Liver (tissue), 8 donors: ENCODE measurements at regions not wholly inside any gene's neighbourhood (a gene's known extent, or its start where the extent isn't known, plus 50 kb on each side); places are given as distances from the start of the nearest gene placed in this dataset.

Experiments used
- DNase-seq: peaks from one replicate; pipeline ENCODE4 v3.0.0-alpha.2; 2017; ENCODE audit warnings: low spot score
- H3K27ac ChIP-seq, 2 donors: one replicate each; pipeline ENCODE4 v1.7.0; 2013; ENCODE audit warnings: inconsistent platforms in 2 of 2, low read length in 2 of 2, control low read depth in 1 of 2, low read depth in 1 of 2, mild to moderate bottlenecking in 1 of 2
- H3K27me3 ChIP-seq, 4 donors: one replicate each; pipeline versions ENCODE4 v1.6.1 to v1.7.0; 2013; ENCODE audit warnings: low read length in 3 of 4, inconsistent platforms in 1 of 4, mild to moderate bottlenecking in 1 of 4, moderate library complexity in 1 of 4; ENCODE audit not compliant: control insufficient read depth in 4 of 4, insufficient read depth in 4 of 4
- H3K36me3 ChIP-seq, 4 donors: one replicate each; pipeline versions ENCODE4 v1.6.1 to v1.7.0; 2013; ENCODE audit warnings: low read length in 3 of 4, mild to moderate bottlenecking in 3 of 4, low read depth in 1 of 4, moderate library complexity in 1 of 4; ENCODE audit not compliant: control insufficient read depth in 4 of 4, insufficient read depth in 3 of 4
- H3K4me1 ChIP-seq, 4 donors: one replicate each; pipeline versions ENCODE4 v1.6.1 to v1.7.0; 2013; ENCODE audit warnings: low read length in 3 of 4, mild to moderate bottlenecking in 3 of 4, moderate library complexity in 1 of 4; ENCODE audit not compliant: control insufficient read depth in 4 of 4, insufficient read depth in 4 of 4
- H3K4me3 ChIP-seq, 3 donors: one replicate each; pipeline versions ENCODE4 v1.6.1 to v1.7.0; 2013; ENCODE audit warnings: low read length in 3 of 3, control low read depth in 1 of 3, low read depth in 1 of 3, mild to moderate bottlenecking in 1 of 3
- H3K9ac ChIP-seq, 2 donors: one replicate each; pipeline ENCODE4 v1.7.0; 2013; ENCODE audit warnings: low read length in 2 of 2, mild to moderate bottlenecking in 2 of 2, moderate library complexity in 2 of 2, control low read depth in 1 of 2, low read depth in 1 of 2
- H3K9me3 ChIP-seq, 4 donors: one replicate each; pipeline versions ENCODE4 v1.6.1 to v1.7.0; 2013; ENCODE audit warnings: low read length in 3 of 4; ENCODE audit not compliant: control insufficient read depth in 4 of 4
- EGR1 ChIP-seq, 2 donors: IDR thresholded peaks; 2 replicates each; pipeline ENCODE4 v1.6.1; 2016 to 2018; ENCODE audit warnings: antibody characterized with exemption in 2 of 2, low read depth in 2 of 2
- FOXA1 ChIP-seq: IDR thresholded peaks from 2 replicates; pipeline ENCODE4 v1.6.1; 2016; ENCODE audit warnings: antibody characterized with exemption
- FOXA2 ChIP-seq: IDR thresholded peaks from 2 replicates; pipeline ENCODE4 v1.6.1; 2016; ENCODE audit warnings: antibody characterized with exemption
- GABPA ChIP-seq, 2 donors: IDR thresholded peaks in 1 of 2; conservative IDR thresholded peaks in 1 of 2; 2 replicates each; pipeline ENCODE4 v1.6.1; 2016; ENCODE audit warnings: antibody characterized with exemption in 2 of 2, mild to moderate bottlenecking in 1 of 2, moderate library complexity in 1 of 2
- HNF4A ChIP-seq, 2 donors: conservative IDR thresholded peaks; 2 replicates each; pipeline ENCODE4 v1.6.1; 2016; ENCODE audit warnings: antibody characterized with exemption in 2 of 2, mild to moderate bottlenecking in 2 of 2
- HNF4G ChIP-seq: IDR thresholded peaks from 2 replicates; pipeline ENCODE4 v1.6.1; 2016; ENCODE audit warnings: antibody characterized with exemption
- JUND ChIP-seq, 2 donors: IDR thresholded peaks; 2 replicates each; pipeline ENCODE4 v1.6.1; 2016; ENCODE audit warnings: antibody characterized with exemption in 2 of 2
- NR2F2 ChIP-seq: IDR thresholded peaks from 2 replicates; pipeline ENCODE4 v1.6.1; 2016; ENCODE audit warnings: antibody characterized with exemption
- RAD21 ChIP-seq, 2 donors: IDR thresholded peaks; 2 replicates each; pipeline ENCODE4 v1.6.1; 2016; ENCODE audit warnings: antibody characterized with exemption in 2 of 2, mild to moderate bottlenecking in 2 of 2
- RXRA ChIP-seq, 2 donors: IDR thresholded peaks; 2 replicates each; pipeline ENCODE4 v1.6.1; 2017 to 2018; ENCODE audit warnings: antibody characterized with exemption in 2 of 2, mild to moderate bottlenecking in 1 of 2
- SP1 ChIP-seq: IDR thresholded peaks from 2 replicates; pipeline ENCODE4 v1.6.1; 2018; ENCODE audit warnings: antibody characterized with exemption, mild to moderate bottlenecking
- TAF1 ChIP-seq: conservative IDR thresholded peaks from 2 replicates; pipeline ENCODE4 v1.6.1; 2016; ENCODE audit warnings: antibody characterized with exemption, mild to moderate bottlenecking
- YY1 ChIP-seq: IDR thresholded peaks from 2 replicates; pipeline ENCODE4 v1.6.1; 2016; ENCODE audit warnings: antibody characterized with exemption, mild to moderate bottlenecking
- WGBS: extraction: QIAGEN DNeasy Blood & Tissue Kit; methylation state at CpG from one replicate; pipeline ENCODE4 v1.1.7; 2013; 5-methylcytosine and 5-hydroxymethylcytosine counted together
- TF ChIP-seq, protein P1 (sequence below): IDR thresholded peaks from 2 replicates; pipeline ENCODE4 v1.6.1; 2016; ENCODE audit warnings: antibody characterized with exemption
- TF ChIP-seq, protein P2 (sequence below): IDR thresholded peaks from 2 replicates; pipeline ENCODE4 v1.6.1; 2016; ENCODE audit warnings: antibody characterized with exemption
- TF ChIP-seq, protein P3 (sequence below): IDR thresholded peaks from 2 replicates; pipeline ENCODE4 v1.6.1; 2016; ENCODE audit warnings: antibody characterized with exemption, mild to moderate bottlenecking
- TF ChIP-seq, protein P4 (sequence below): fragments of 150-350 bp; IDR thresholded peaks from 2 replicates; pipeline ENCODE4 v1.5.1; 2017; ENCODE audit warnings: improper control_type of control experiment, low read depth, low read length; ENCODE audit not compliant: missing input control
- donor health status: healthy.
- donor health status: healthy.
- donor health status: healthy.
- donor health status: healthy.
- donor health status: healthy.

DNA sequence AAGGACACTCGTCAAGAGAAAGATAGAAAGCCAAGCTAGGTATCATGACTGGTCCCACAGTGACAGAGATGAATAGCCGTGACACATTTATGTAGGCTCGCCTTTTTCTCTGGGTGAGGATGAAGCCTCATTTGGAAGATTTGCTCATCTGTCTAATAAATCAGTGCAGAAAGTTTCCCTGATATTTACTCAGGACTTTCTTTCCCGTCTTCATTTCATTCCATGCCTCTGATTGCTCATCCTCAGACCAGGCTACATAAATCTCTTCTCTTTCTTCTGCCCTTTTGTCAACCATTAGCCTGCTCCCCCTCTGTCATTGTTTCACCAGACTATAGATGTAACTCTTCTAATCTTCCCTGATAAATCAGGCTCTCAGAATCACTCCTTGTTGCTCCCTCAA, 361.8 kb upstream of the MEIS1 start:
- Histone ChIP-seq H3K9me3 (no peaks in the 10 kb centered on the region), H3K27ac (no peak overlapping the region), H3K4me3 (no peak overlapping the region), H3K9ac (no peak overlapping the region), H3K27me3 (peaks cover 0 to 3% (median 0%) of the 10 kb centered on the region in 4 donors), H3K4me1 (no peaks in the 10 kb centered on the region), H3K36me3 (no peaks in the 10 kb centered on the region)
- 86% methylated on average over 4 of the region's 4 CpGs for WGBS
- DNase-seq = no peak
- TF ChIP-seq NR2F2 (no peak), SP1 (no peak), HNF4G (no peak), EGR1 (IDR thresholded peaks at IDR 0.05; ENCODE audit: low read depth in 2 of 2) (no peak), YY1 (no peak), HNF4A (conservative IDR thresholded peaks at IDR 0.05) (no peak), RAD21 (IDR thresholded peaks at IDR 0.05) (no peak), FOXA1 (no peak), TAF1 (no peak)
- TF ChIP-seq, protein P1, sequence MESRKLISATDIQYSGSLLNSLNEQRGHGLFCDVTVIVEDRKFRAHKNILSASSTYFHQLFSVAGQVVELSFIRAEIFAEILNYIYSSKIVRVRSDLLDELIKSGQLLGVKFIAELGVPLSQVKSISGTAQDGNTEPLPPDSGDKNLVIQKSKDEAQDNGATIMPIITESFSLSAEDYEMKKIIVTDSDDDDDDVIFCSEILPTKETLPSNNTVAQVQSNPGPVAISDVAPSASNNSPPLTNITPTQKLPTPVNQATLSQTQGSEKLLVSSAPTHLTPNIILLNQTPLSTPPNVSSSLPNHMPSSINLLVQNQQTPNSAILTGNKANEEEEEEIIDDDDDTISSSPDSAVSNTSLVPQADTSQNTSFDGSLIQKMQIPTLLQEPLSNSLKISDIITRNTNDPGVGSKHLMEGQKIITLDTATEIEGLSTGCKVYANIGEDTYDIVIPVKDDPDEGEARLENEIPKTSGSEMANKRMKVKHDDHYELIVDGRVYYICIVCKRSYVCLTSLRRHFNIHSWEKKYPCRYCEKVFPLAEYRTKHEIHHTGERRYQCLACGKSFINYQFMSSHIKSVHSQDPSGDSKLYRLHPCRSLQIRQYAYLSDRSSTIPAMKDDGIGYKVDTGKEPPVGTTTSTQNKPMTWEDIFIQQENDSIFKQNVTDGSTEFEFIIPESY = no peak
- TF ChIP-seq, protein P2, sequence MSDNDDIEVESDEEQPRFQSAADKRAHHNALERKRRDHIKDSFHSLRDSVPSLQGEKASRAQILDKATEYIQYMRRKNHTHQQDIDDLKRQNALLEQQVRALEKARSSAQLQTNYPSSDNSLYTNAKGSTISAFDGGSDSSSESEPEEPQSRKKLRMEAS = no peak
- TF ChIP-seq, protein P3, sequence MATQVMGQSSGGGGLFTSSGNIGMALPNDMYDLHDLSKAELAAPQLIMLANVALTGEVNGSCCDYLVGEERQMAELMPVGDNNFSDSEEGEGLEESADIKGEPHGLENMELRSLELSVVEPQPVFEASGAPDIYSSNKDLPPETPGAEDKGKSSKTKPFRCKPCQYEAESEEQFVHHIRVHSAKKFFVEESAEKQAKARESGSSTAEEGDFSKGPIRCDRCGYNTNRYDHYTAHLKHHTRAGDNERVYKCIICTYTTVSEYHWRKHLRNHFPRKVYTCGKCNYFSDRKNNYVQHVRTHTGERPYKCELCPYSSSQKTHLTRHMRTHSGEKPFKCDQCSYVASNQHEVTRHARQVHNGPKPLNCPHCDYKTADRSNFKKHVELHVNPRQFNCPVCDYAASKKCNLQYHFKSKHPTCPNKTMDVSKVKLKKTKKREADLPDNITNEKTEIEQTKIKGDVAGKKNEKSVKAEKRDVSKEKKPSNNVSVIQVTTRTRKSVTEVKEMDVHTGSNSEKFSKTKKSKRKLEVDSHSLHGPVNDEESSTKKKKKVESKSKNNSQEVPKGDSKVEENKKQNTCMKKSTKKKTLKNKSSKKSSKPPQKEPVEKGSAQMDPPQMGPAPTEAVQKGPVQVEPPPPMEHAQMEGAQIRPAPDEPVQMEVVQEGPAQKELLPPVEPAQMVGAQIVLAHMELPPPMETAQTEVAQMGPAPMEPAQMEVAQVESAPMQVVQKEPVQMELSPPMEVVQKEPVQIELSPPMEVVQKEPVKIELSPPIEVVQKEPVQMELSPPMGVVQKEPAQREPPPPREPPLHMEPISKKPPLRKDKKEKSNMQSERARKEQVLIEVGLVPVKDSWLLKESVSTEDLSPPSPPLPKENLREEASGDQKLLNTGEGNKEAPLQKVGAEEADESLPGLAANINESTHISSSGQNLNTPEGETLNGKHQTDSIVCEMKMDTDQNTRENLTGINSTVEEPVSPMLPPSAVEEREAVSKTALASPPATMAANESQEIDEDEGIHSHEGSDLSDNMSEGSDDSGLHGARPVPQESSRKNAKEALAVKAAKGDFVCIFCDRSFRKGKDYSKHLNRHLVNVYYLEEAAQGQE = no peak

DNA sequence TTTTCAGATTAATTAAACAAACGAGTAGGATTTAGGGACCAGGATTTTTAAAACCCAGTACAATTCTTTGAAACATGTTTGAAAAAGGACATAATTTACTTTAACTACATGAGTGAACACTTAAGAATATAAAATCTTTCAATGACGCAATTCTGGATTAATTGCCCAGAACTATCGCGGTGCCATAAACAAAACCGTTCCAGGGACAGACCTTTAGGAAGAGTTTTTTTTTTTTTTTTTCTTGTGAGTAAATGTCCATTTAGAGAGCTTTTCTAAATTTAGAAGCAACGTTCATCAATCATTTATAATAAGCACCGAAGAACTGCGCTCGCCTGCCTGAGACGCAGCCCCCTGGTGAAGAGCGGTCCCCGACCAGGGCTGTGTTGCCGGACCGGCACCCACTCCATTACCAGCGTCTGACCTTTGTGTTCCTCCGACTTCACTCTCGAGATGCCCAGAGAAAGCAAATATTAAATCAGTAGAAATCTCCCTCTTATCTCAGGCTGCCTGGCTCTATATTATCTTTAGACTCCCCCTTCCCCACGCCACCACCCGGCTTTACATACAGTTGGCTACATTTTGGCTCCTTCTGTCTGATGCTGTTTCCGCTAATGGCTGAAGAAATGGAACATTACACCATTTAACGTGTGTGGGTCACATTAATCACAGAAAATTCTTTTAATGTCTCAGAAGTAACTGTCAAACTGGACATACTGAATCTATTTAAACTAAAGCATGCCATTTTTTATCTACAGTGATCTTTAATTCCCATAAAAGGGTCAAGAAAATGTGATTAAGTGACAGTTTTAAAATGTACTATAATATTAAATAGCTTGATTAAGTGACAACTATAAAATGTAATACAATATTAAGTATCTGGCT, 364.0 kb upstream of the MEIS1 start:
- Histone ChIP-seq H3K36me3 (no peaks in the 10 kb centered on the region), H3K4me1 (no peaks in the 10 kb centered on the region), H3K27me3 (no peaks in the 10 kb centered on the region), H3K9ac (no peak overlapping the region), H3K4me3 (no peak overlapping the region), H3K9me3 (no peaks in the 10 kb centered on the region), H3K27ac (no peak overlapping the region)
- no peak for DNase-seq
- WGBS = 49% methylated on average over 21 of the region's 21 CpGs
- TF ChIP-seq HNF4G (no peak), RAD21 (IDR thresholded peaks at IDR 0.05) (no peak), JUND (IDR thresholded peaks at IDR 0.05) (no peak), EGR1 (IDR thresholded peaks at IDR 0.05; ENCODE audit: low read depth in 2 of 2) (no peak), YY1 (no peak), HNF4A (conservative IDR thresholded peaks at IDR 0.05) (no peak), SP1 (no peak), TAF1 (no peak), NR2F2 (no peak), RXRA (IDR thresholded peaks at IDR 0.05) (no peak), GABPA (IDR thresholded peaks at IDR 0.05 in 1 of 2, conservative IDR thresholded peaks at IDR 0.05 in 1 of 2) (no peak), FOXA2 (no peak)
- TF ChIP-seq, protein P3 = no peak
- TF ChIP-seq, protein P4, sequence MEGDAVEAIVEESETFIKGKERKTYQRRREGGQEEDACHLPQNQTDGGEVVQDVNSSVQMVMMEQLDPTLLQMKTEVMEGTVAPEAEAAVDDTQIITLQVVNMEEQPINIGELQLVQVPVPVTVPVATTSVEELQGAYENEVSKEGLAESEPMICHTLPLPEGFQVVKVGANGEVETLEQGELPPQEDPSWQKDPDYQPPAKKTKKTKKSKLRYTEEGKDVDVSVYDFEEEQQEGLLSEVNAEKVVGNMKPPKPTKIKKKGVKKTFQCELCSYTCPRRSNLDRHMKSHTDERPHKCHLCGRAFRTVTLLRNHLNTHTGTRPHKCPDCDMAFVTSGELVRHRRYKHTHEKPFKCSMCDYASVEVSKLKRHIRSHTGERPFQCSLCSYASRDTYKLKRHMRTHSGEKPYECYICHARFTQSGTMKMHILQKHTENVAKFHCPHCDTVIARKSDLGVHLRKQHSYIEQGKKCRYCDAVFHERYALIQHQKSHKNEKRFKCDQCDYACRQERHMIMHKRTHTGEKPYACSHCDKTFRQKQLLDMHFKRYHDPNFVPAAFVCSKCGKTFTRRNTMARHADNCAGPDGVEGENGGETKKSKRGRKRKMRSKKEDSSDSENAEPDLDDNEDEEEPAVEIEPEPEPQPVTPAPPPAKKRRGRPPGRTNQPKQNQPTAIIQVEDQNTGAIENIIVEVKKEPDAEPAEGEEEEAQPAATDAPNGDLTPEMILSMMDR = no peak
- TF ChIP-seq, protein P2 = no peak
